Ovary (tissue), 3 donors: ENCODE measurements at regions not wholly inside any gene's neighbourhood (a gene's known extent, or its start where the extent isn't known, plus 50 kb on each side); places are given as distances from the start of the nearest gene placed in this dataset.

Experiments
- CTCF ChIP-seq, 3 donors: fragments of 450-650 bp in 2 of 3; fragments of 200-600 bp in 1 of 3; IDR thresholded peaks; one replicate each; pipeline versions ENCODE4 v1.5.1 to v1.8.0; 2016 to 2022; ENCODE audit warnings: antibody characterized with exemption in 3 of 3, mild to moderate bottlenecking in 1 of 3
- EP300 ChIP-seq: sonication (generic); formaldehyde crosslinking; IDR thresholded peaks from one replicate; pipeline ENCODE4 v1.6.1; 2017; ENCODE audit warnings: antibody characterized with exemption
- POLR2A ChIP-seq: fragments of 450-650 bp; IDR thresholded peaks from one replicate; pipeline ENCODE4 v1.6.1; 2017; ENCODE audit warnings: antibody characterized with exemption, mild to moderate bottlenecking, moderate library complexity
- donor health status: DM: no; HTN: no; CAD: no.

- TF ChIP-seq CTCF (IDR thresholded peaks at IDR 0.05) (no peak), POLR2A (no peak), EP300 (no peak)
These were observed 53.7 kb upstream of the MGAT5 start for GRCh38 chr2:134200036-134200618.
